IMR-90 (cell line): ENCODE measurements at regions not wholly inside any gene's neighbourhood (a gene's known extent, or its start where the extent isn't known, plus 50 kb on each side); places are given as distances from the start of the nearest gene placed in this dataset.

Experiments used
- CEBPB ChIP-seq: IDR thresholded peaks from 2 replicates; pipeline ENCODE4 v1.6.1; 2012; ENCODE audit warnings: low read depth, low read length, improper control_type of control experiment
- CHD1 ChIP-seq: IDR thresholded peaks from 2 replicates; pipeline ENCODE4 v1.6.1; 2012; ENCODE audit warnings: low read depth, low read length, improper control_type of control experiment
- FOS ChIP-seq: fragments of 150-350 bp; IDR thresholded peaks from 2 replicates; pipeline ENCODE4 v1.6.1; 2016; ENCODE audit warnings: low read depth, low read length
- MAFK ChIP-seq: IDR thresholded peaks from 2 replicates; pipeline ENCODE4 v1.6.1; 2012; ENCODE audit warnings: low read depth, low read length, improper control_type of control experiment
- MAZ ChIP-seq: IDR thresholded peaks from 2 replicates; pipeline ENCODE4 v1.6.1; 2012; ENCODE audit warnings: low read depth, mild to moderate bottlenecking, low read length, improper control_type of control experiment, moderate library complexity, borderline replicate concordance
- MXI1 ChIP-seq: IDR thresholded peaks from 2 replicates; pipeline ENCODE4 v1.6.1; 2012; ENCODE audit warnings: low read depth, mild to moderate bottlenecking, low read length, moderate library complexity, borderline replicate concordance
- POLR2A ChIP-seq: IDR thresholded peaks from 2 replicates; pipeline ENCODE4 v1.6.1; 2012; ENCODE audit warnings: mild to moderate bottlenecking, low read depth, low read length
- RAD21 ChIP-seq: IDR thresholded peaks from 2 replicates; pipeline ENCODE4 v1.6.1; 2012; ENCODE audit warnings: low read length, improper control_type of control experiment
- RFX5 ChIP-seq: IDR thresholded peaks from 2 replicates; pipeline ENCODE4 v1.8.0; 2012; ENCODE audit warnings: low read depth, mild to moderate bottlenecking, low read length, moderate library complexity
- SMC3 ChIP-seq: fragments of 150-350 bp; IDR thresholded peaks from 2 replicates; pipeline ENCODE4 v1.6.1; 2016; ENCODE audit warnings: low read depth, mild to moderate bottlenecking, antibody characterized with exemption, low read length, moderate library complexity
- TF ChIP-seq, protein P1 (sequence below): conservative IDR thresholded peaks from 2 replicates; pipeline ENCODE4 v1.5.1; 2012; ENCODE audit warnings: mild to moderate bottlenecking, low read depth, low read length, improper control_type of control experiment
- TF ChIP-seq, protein P2 (sequence below): fragments of 150-350 bp; IDR thresholded peaks from 2 replicates; pipeline ENCODE4 v1.6.1; 2017; ENCODE audit warnings: mild to moderate bottlenecking, antibody characterized with exemption, low read length, low read depth

DNA sequence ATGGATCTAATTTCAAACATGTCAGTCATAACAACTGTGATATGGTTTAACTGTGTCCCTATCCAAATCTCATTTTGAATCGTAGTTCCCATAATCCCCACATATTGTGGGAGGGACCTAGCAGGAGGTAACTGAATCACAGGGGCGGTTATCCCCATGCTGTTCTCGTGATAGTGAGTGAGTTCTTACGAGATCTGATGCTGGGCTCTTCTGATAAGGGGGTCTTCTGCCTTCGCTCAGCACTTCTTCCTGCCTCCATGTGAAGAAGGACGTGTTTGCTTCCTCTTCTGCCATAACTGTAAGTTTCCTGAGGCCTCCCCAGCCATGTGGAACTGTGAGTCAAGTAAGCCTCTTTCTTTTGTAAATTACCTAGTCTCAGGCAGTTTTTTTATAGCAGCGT lies 138.0 kb upstream of the PCGF5 start:
- TF ChIP-seq, protein P1, sequence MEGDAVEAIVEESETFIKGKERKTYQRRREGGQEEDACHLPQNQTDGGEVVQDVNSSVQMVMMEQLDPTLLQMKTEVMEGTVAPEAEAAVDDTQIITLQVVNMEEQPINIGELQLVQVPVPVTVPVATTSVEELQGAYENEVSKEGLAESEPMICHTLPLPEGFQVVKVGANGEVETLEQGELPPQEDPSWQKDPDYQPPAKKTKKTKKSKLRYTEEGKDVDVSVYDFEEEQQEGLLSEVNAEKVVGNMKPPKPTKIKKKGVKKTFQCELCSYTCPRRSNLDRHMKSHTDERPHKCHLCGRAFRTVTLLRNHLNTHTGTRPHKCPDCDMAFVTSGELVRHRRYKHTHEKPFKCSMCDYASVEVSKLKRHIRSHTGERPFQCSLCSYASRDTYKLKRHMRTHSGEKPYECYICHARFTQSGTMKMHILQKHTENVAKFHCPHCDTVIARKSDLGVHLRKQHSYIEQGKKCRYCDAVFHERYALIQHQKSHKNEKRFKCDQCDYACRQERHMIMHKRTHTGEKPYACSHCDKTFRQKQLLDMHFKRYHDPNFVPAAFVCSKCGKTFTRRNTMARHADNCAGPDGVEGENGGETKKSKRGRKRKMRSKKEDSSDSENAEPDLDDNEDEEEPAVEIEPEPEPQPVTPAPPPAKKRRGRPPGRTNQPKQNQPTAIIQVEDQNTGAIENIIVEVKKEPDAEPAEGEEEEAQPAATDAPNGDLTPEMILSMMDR: no peak
- no peak for TF ChIP-seq MAZ
- no peak for TF ChIP-seq RFX5
- TF ChIP-seq RAD21: no peak
- TF ChIP-seq POLR2A: no peak
- no peak for TF ChIP-seq SMC3
- no peak for TF ChIP-seq MAFK
- TF ChIP-seq CEBPB: no peak
- TF ChIP-seq, protein P2, sequence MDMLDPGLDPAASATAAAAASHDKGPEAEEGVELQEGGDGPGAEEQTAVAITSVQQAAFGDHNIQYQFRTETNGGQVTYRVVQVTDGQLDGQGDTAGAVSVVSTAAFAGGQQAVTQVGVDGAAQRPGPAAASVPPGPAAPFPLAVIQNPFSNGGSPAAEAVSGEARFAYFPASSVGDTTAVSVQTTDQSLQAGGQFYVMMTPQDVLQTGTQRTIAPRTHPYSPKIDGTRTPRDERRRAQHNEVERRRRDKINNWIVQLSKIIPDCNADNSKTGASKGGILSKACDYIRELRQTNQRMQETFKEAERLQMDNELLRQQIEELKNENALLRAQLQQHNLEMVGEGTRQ: no peak
- TF ChIP-seq CHD1: no peak
- TF ChIP-seq MXI1: no peak
- no peak for TF ChIP-seq FOS
